ENCODE measurements at regions not wholly inside any gene's neighbourhood (a gene's known extent, or its start where the extent isn't known, plus 50 kb on each side); places are given as distances from the start of the nearest gene placed in this dataset.
"Not testable (repeated sequence)": the region's sequence is repeated elsewhere in the genome, so short reads cannot be mapped to it uniquely, and the experiment has no call there.

GRCh38 chr9:30198463-30199309 is 2185.8 kb upstream of the ACO1 start:
- DNase-seq (ENCODE audit: low read depth), result no peak

GRCh38 chr9:30201024-30201423 is 2183.4 kb upstream of the ACO1 start:
- DNase-seq (ENCODE audit: low read depth), result no peak

- no peak for DNase-seq (ENCODE audit: low read depth)
These were observed 2149.4 kb upstream of the ACO1 start for GRCh38 chr9:30235068-30235467.

- DNase-seq (ENCODE audit: low read depth), result no peak
These were observed 2148.9 kb upstream of the ACO1 start for GRCh38 chr9:30235564-30235963.

GRCh38 chr9:30239878-30240277 is 2144.6 kb upstream of the ACO1 start:
- DNase-seq (ENCODE audit: low read depth), result no peak

- no peak for DNase-seq (ENCODE audit: low read depth)
These were observed 2141.0 kb upstream of the ACO1 start for GRCh38 chr9:30243467-30243866.

GRCh38 chr9:30244877-30245276 is 2139.6 kb upstream of the ACO1 start:
- DNase-seq (ENCODE audit: low read depth), result no peak

- no peak for DNase-seq (ENCODE audit: low read depth)
These were observed 2133.6 kb upstream of the ACO1 start for GRCh38 chr9:30250872-30251271.

GRCh38 chr9:30258094-30258493 is 2126.3 kb upstream of the ACO1 start:
- peak; percentile 33 for DNase-seq (ENCODE audit: low read depth)

GRCh38 chr9:30280229-30280900 is 2104.1 kb upstream of the ACO1 start:
- DNase-seq (ENCODE audit: low read depth), result no peak

- no peak for DNase-seq (ENCODE audit: low read depth)
These were observed 2095.0 kb upstream of the ACO1 start for GRCh38 chr9:30289435-30289834.

- not testable (repeated sequence) for DNase-seq (ENCODE audit: low read depth)
These were observed 2092.4 kb upstream of the ACO1 start for GRCh38 chr9:30292026-30292425.

GRCh38 chr9:30293231-30293630 is 2091.2 kb upstream of the ACO1 start:
- DNase-seq (ENCODE audit: low read depth), result no peak

- DNase-seq (ENCODE audit: low read depth), result no peak
These were observed 2085.2 kb upstream of the ACO1 start for GRCh38 chr9:30299126-30299780.

GRCh38 chr9:30301271-30301963 is 2083.0 kb upstream of the ACO1 start:
- DNase-seq (ENCODE audit: low read depth), result no peak

GRCh38 chr9:30310711-30311110 is 2073.7 kb upstream of the ACO1 start:
- no peak for DNase-seq (ENCODE audit: low read depth)

GRCh38 chr9:30329431-30329830 is 2055.0 kb upstream of the ACO1 start:
- peak; percentile 10 for DNase-seq (ENCODE audit: low read depth)

GRCh38 chr9:30348904-30349303 is 2035.5 kb upstream of the ACO1 start:
- DNase-seq (ENCODE audit: low read depth), result no peak

GRCh38 chr9:30349526-30350513 is 2034.6 kb upstream of the ACO1 start:
- DNase-seq (ENCODE audit: low read depth), result no peak

- no peak for DNase-seq (ENCODE audit: low read depth)
These were observed 2028.2 kb upstream of the ACO1 start for GRCh38 chr9:30356221-30356620.

Data from myocyte (in vitro differentiated cells).